SW 1271 (cell line): ENCODE measurements at regions not wholly inside any gene's neighbourhood (a gene's known extent, or its start where the extent isn't known, plus 50 kb on each side); places are given as distances from the start of the nearest gene placed in this dataset.
"Not testable (repeated sequence)": the region's sequence is repeated elsewhere in the genome, so short reads cannot be mapped to it uniquely, and the experiment has no call there.

Source experiments
- DNase-seq, 2 experiments: peaks; one replicate each; lab custom pipeline; 2025; lab: John Stamatoyannopoulos, UW

DNA sequence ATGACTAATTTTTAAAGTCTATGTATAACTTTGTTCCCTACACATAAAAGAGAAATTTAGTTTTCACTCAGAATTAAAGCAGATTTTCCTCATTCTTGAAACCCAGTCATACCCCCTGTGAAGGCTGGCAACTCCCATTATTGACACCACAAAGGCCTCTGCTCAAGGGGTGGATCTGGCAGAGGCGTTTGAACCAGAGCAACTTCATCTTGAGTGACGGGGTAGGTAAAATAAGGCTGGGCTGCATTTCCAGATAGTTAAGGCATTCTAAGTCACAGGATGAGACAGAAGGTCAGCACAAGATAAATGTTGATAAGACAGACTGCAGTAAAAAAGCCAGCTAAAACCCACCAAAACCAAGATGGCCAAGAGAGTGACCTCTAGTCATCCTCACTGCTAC, 177.2 kb upstream of the OR13F1 start:
- DNase-seq = no peak

DNA sequence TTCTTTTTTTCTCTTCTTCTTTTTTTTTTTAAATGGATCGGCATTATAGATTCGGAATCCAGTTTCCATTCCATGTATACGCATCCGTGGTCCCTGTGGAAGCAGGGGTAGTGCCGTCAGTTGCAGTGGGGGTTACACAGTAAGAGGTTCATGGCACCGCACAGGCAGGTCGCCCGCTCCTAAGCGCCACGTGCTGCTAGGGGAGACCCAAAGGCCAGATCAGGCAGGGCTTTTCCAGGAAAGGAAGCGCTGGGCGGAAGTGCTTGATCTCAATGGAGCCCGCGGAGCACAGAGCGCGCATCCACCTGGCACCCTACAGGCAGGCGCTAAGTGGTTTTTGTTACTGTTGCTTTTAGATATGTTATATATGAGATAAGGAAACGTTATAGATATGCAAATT, 174.8 kb upstream of the OR13F1 start:
- DNase-seq = no peak

DNA sequence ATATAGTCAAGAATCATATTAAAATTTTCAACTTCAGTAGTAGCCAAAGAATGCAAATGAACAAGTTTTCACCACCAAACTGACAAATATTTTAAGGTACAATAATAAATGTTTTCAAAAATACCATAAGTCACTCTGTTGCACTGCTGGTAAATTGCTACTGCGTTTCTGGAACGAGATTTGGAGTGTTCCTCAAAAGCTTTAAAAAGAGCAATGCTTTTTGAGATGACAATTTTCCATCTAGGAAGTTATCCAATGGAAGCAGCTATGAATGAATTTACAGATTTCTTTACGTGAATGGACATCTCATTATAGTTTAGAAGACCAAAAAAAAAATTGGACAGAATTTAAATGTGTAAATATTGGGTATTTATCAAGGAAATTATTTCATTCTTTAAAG, 173.2 kb upstream of the OR13F1 start:
- no peak for DNase-seq

DNA sequence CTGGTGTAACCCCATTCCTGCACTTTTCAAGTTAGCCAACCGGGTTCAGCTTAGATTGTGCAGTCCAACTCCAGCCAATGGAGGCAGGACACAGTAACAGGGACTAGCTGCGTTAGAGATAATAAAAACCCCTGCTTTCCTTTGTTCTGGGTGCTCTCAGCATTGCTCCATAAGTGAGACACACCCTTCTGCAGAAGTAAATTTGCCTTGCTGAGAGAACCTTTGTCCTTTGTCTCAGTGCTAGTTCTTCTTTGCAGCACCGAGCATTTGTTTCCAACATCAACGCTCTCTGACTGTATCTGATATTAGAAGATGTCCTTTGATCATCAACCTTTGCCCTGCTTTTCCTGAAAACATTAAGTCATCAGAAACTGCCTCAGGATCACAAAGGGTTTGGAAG, 169.5 kb upstream of the OR13F1 start:
- DNase-seq = no peak

DNA sequence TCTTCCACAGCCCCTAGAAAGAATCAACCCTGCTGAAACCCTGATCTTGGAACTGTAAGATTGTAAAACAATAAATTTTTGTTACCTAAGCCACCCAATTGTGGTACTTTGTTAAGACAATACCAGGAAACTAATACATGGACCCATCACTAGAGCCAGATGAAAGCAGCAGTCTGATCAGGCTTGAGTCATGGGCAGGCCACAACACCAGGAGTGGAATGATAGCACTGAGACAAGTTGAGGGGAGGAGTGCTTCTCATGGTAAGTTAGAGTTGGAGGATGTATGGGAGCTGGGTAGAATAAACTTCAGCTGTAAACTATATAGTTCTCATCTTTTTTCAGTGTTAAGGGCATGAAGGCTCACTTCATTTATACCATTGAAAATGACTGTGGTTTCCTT, 164.4 kb upstream of the OR13F1 start:
- no peak for DNase-seq

DNA sequence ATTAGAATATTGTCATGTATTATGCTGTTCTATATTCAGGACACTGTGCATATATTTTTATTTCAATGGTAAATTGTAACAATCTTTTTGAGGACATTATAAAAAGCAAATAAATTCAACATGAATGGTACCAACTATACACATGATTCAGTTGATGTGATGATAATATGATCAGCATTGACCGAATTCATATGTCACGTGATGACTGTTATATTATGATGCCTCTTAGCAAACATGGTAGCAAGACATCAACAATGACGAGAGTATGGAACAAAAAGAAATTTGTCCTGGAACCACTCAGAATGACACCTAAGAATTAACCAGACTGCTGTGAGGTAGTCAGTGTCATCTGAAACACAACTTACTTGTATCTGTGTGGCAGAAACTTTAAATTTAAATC, 161.5 kb upstream of the OR13F1 start:
- no peak for DNase-seq

DNA sequence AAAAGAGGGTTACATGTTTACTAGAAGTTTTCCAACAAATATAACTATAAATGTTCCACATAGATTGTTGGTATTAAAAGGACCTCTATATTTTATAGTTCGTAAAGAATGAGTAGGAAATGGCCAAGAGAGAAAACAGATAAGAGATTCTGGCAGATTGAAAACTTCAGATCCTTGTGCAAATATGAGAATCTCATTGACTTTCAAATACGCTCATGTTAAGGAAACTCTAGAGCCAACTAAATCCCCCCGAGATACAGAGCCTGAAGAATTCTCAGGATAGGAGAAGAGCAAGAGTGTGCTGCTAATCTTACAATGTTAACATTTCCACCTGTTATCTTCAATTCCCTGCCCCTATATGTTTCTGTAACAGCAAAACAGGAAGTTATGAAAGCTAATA, 159.0 kb upstream of the OR13F1 start:
- no peak for DNase-seq

DNA sequence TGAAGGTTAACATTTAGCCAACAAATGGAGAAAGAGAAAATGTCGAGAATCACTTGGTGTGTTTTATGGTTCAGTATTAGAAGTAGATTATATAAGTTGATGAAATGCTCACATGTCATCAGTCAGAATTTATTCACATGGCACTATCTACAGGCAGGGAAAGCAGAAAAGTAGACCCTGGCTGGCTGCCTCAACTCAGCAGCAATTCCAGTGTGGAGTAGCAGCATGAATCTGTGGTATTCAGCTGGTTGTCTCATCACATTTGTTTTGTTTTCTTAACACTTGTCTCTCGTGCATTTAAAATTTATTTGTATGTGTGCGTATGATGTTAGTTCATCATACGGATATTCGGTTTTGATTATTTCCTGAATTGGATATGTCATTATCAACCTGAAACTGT, 153.5 kb upstream of the OR13F1 start:
- DNase-seq = no peak

DNA sequence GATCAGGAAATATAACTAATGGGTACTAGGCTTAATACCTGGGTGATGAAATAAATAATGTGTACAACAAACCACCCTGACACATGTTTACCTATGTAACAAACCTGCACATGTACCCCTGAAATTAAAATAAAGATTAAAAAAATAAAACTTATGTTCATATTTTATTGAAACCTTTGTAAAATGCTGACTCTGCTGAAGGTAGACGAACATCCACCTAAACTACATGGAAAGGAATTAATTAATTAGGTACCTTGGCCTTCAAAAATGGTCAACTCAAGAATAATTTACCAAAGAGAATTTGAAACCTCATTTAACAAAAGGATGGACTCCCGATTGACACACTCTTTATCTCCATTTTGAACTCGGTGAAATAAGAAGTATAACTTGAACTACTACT, 152.3 kb upstream of the OR13F1 start:
- DNase-seq = no peak

DNA sequence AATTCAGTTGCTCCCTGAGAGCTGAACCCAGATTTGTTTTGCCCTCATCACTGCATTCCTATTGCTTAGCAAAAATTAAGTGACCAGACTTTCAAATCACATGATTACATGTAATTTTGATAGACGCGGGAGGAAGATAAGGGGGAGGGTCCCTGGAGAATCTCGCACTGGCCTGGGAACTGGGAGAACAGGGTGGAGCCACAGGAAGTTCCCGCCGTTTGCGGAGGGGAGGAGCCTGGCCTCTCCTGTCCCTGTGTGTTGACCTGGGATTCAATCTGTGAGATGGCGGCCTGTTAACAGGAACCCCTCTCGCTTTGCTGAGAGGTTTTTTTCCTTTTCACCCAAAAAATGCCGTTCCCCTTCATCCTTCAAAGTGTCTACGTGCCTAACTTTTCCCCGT, 142.9 kb upstream of the OR13F1 start:
- no peak for DNase-seq

DNA sequence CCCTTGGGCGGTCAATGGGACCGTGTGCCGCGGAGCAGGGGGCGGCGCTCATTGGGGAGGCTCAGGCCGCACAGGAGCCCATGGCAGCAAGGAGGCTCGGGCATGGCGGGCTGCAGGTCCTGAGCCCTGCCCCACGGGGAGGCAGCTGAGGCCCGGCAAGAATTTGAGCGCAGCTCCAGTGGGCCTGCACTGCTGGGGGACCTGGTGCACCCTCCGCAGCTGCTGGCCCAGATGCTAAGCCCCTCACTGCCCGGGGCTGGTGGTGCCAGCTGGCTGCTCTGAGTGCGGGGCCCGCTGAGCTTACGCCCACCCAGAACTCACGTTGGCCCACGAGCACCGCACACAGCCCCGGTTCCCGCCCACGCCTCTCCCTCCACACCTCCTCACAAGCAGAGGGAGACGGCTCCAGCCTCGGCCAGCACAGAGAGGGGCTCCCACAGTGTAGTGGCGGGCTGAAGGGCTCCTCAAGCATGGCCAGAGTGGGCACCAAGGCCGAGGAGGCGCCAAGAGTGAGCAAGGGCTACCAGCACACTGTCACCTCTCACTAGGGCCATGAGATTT, 141.1 kb upstream of the OR13F1 start:
- DNase-seq = no peak

DNA sequence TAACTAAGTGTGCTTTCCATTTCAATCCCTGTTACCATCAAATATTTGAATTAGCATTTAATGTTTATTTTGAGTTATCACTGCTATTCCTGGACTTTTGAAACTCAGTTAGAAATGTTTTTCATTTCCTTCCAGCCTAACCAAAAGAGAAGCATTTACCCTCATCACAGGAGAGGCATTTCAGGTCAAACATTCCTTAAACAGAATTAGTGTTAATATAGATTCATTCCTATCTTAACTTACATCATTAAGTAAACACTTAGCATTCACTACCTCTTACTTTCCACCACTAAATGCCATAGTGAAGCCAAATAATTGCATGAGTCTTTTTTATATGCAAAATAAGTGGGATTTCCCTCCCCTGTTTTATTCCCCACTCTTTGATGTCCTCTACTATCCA, 136.6 kb upstream of the OR13F1 start:
- DNase-seq = no peak

DNA sequence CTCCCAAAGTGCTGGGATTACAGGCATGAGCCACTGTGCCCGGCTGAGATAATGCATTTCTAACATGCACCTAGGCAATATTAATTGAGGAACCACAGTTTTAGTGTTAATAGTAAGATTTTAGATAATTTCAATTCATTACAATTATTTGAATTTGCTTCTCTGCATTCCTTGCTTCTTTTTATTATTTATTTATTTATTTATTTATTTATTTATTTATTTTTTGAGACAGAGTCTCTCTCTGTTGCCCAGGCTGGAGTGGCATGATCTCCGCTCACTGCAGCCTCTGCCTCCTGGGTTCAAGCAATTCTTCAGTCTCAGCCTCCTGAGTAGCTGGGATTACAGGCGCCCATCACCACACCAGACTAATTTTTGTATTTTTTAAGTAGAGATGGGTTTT, 135.7 kb upstream of the OR13F1 start:
- not testable (repeated sequence) for DNase-seq

DNA sequence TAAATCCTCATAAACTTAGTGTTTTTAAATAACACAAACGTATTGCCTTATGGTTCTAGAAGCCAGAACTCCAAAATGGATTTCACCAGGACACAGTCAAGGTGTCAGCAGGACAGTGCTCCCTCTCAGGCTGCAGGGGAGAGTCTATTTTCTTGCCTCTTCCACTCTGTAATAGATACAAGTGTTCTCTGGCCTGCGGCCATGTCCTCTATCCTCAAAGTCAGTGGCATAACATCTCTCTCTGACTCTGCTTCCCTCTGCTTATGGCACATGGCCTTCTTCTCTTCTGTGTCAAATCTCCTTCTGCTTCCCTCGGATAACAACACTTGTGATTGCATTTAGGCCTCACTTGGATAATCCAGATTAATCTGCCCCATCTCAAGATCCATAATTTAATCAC, 129.4 kb upstream of the OR13F1 start:
- no peak for DNase-seq

DNA sequence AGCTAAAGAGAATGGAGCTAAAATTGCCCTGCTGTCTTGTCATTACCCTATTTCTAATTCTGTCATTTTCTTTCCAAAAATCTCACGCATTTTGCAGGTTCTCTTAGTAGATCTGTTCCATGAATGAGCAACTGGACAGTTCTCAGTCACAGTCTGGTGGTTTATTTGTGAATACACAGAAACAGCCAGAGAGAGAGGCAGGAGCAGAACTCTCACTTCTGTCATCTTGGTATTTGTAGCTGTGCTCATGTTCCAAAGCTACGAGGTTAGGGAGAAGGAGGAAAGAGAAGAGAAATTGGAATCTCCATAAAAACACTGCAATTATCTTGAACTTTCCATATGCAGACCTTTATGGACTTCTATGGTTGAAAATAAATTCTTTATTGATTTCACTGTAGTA, 118.0 kb upstream of the OR13F1 start:
- no peak for DNase-seq

DNA sequence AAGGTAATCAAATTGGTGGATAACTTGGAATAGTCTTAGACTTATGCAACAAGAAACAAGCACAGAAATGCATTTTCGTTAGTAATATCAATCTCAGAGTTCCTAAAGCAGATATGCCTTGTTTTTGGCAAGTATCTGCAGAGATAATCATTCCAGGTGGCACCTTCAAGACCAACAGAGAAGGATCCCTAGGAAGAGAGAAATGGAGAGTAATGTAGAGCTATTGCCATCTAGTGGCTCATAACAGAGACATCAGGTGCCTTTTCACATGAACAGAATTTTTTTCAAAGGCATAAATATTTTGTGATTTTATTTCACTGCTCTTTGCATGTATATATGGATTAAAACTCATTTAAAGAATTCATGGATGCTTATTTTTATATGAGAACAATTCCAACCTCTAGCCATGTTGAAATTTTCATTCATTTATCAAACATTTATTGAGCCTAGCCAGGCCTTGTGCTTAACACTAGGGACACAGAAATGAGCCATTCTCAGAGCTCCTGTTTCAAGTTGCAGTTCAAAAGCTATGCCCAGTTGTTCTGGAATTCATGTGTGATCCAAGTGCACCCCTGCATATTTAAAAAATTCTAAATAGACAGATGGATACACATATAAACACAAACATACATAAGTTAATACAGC, 117.5 kb upstream of the OR13F1 start:
- peak in 1 of 2 experiments; percentile 62 for DNase-seq

DNA sequence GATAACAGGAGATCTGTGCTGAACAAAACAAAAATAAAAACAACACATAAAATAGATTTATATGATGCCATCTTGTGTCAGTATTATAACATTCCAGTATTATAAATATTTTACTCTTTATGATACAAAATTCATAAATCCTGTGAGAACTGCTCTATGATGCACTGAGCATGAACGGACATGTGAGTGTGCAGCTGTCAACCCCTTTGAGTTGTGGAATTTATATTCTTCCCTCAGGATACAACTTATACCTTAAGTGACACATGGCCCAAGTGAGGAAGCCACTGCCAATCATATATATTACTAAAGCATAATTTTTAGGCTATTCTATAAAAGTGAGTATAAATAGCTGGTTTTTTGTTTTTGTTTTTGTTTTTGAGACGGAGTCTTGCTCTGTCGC, 116.0 kb upstream of the OR13F1 start:
- no peak for DNase-seq

DNA sequence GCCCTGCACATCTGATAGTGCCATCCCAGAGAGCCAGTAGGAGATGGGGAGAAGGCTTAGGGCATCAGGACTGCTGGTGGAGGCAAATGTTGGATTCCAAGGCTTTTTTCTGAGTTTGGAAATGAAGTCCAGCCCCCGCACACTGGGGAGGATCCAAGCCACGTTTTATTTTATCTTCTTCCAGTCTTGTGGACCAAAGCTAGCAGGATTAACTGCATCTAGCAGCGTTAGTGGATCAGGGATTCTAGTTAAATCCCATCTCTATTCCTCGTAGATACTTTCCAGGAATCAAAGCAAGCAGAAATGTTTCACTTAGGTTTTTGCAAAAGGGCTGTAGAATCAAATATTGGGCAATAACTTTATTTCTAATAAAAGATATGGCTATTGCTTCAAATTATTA, 114.7 kb upstream of the OR13F1 start:
- no peak for DNase-seq

DNA sequence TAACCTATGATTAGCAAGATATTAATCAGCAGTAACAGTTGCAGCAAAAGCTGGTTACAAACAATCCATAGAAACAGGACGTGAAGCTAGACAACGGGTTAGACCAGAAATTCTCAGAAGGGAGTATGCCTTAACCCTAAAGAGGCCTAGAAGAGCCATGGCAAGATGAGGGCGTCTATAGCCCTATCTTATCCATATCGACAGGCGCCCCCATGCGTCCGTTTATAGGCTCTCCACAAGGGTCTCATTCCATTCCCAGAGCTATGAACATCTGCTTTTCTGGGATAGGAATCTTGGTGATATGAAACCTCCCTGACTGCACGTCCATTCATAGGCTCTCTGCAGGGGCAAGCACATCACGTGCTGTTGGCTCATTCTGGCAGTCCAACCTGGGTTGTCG, 109.2 kb upstream of the OR13F1 start:
- DNase-seq = not testable (repeated sequence)

DNA sequence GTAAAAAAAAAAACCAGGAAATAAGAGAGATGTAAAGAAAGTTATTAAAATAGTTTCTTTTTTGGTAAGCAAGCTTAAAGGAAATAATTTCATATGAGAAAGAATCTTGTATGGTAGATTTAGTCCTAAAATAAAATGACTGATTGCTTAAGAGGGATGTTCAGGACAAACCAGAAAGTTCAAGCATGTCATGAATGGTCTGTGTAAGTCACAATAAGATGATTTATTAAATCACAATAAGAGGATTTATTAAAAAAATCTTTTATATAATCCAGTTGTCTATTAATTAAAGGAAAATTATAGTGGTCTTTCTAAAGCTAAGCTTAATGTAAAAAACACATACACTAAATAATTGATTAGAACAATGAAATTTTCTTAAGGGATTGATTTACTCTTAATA, 91.8 kb upstream of the OR13F1 start:
- no peak for DNase-seq

DNA sequence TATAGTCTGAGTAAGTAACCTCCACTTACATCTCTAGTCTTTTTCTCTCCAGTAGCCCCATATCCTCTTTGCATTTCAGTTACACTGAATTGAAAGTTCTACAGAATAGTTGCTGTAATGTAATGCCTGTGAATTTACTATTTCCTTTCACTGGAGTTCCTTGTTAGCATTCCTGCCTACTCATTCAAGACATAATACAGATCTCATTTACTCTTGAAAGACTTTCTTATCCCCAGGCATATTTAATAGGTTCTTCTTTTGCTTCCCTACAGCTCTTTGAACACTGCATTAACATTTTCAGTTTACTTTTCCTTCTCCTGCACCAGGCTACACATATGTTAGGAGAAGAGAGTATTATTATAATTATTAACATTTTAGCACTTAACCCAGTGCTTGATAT, 87.6 kb upstream of the OR13F1 start:
- DNase-seq = no peak

DNA sequence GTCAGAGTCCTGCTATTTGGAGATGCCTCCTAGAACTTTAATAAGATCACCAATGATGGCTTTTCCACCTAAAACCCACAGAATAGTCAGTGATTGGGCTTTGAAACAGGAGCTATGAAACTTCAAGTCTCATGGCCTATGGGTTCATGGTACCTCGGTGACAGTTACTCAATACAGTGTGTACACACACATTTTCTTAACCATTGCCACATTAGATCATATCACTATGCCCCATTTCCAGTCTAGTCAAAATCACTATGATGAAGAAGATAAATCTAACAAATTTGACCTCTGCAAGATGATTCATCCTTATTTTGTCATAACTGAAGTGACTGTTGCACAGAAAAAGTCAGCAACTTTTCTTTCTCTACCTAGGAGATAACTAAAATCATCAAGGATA, 86.8 kb upstream of the OR13F1 start:
- DNase-seq = no peak

DNA sequence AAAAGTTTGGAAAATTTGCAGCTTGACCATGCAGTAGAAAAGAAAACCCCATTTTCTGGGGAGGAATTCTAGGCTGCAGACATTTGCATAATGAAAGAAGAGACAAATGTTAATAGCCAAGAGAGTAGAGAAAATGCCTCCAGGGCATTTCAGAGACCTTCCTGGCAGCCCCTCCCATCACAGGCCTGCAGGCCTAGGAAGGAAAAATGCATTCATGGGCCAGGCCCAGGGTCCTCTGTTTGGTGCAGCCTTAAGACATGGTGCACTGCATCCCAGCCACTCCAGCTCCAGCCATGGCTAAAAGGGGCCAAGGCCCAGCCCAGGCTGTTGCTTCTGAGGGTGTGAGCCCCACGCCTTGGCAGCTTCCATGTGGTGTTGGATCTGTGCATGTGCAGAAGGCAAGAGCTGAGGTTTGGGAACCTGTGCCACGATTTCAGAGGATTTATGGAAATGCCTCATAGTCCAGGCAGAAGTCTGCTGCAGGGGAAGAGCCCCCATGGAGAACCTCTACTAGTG, 75.0 kb upstream of the OR13F1 start:
- no peak for DNase-seq

DNA sequence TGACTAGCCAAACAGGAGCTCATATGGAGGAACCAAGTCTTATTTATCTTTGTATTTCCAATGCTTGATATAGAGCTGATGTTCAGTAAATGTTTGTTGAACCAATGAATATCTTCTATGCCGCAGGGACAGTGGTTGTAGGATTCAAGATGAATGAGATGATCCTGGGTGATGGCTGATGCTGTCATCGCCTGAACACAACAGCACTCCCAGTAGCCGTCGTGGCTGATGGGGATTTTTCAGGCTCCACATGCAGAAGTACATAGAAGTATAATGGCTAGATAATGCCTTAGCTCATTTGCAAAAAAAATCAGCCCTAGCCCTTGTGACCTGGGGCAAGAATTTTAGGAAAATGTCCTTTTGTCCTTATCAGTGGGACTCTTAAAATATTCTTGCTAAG, 69.0 kb upstream of the OR13F1 start:
- DNase-seq = no peak
